H1 (cell line): ENCODE measurements at regions not wholly inside any gene's neighbourhood (a gene's known extent, or its start where the extent isn't known, plus 50 kb on each side); places are given as distances from the start of the nearest gene placed in this dataset.

Experiments used
- CHD1 ChIP-seq: IDR thresholded peaks from 2 replicates; pipeline ENCODE4 v1.6.1; 2012; ENCODE audit warnings: low read depth, low read length, improper control_type of control experiment
- FOSL1 ChIP-seq: IDR thresholded peaks from 2 replicates; pipeline ENCODE4 v1.6.1; 2011; ENCODE audit warnings: mild to moderate bottlenecking, low read depth, low read length, moderate library complexity; ENCODE audit not compliant: insufficient read depth
- HDAC6 ChIP-seq: IDR thresholded peaks from one replicate; pipeline ENCODE4 v1.7.1; 2012; ENCODE audit warnings: low read depth, mild to moderate bottlenecking, inconsistent platforms, low read length, moderate library complexity
- RAD21 ChIP-seq, 2 experiments: IDR thresholded peaks in 1 of 2; conservative IDR thresholded peaks in 1 of 2; 2 replicates each; pipeline ENCODE4 v1.6.1; 2011; ENCODE audit warnings: low read depth in 2 of 2, low read length in 2 of 2, improper control_type of control experiment in 1 of 2, inconsistent platforms in 1 of 2, mild to moderate bottlenecking in 1 of 2, moderate library complexity in 1 of 2
- RFX5 ChIP-seq: IDR thresholded peaks from 2 replicates; pipeline ENCODE4 v1.6.1; 2011; ENCODE audit warnings: low read depth, low read length, improper control_type of control experiment, borderline replicate concordance
- SP2 ChIP-seq: IDR thresholded peaks from 2 replicates; pipeline ENCODE4 v1.6.1; 2012; ENCODE audit warnings: mild to moderate bottlenecking, low read length, inconsistent platforms
- TF ChIP-seq, protein P1 (sequence below), 3 experiments: IDR thresholded peaks; 1 replicate in 2 of 3; 2 replicates in 1 of 3; pipeline versions ENCODE4 v1.5.1 to v1.6.1; 2011; ENCODE audit warnings: low read length in 3 of 3, mild to moderate bottlenecking in 3 of 3, inconsistent platforms in 2 of 3, low read depth in 1 of 3, moderate library complexity in 1 of 3; ENCODE audit not compliant: insufficient read depth in 1 of 3; ENCODE audit errors: control extremely low read depth in 1 of 3
- TF ChIP-seq, protein P2 (sequence below): IDR thresholded peaks from 2 replicates; pipeline ENCODE4 v1.6.1; 2012; ENCODE audit warnings: low read length, inconsistent platforms

DNA sequence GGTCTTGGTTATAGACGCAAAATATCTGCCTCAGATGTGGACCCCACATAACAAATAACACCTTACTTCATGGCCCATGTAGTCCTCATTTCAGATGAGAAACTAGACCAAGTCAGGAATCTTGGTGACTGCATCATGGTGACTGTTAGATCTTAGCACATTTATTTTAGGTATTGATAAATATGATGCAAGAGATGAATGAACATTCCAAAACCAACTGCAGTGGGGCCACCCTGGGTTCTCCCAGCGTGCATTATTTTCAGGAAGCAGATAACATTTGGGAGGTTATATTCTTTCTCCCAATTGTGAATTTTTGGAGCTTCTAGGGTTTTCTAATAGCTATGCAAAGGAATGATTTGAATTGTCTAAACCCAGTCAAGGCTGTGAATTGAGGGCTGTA lies 55.2 kb upstream of the PTGR2 start:
- TF ChIP-seq, protein P1, sequence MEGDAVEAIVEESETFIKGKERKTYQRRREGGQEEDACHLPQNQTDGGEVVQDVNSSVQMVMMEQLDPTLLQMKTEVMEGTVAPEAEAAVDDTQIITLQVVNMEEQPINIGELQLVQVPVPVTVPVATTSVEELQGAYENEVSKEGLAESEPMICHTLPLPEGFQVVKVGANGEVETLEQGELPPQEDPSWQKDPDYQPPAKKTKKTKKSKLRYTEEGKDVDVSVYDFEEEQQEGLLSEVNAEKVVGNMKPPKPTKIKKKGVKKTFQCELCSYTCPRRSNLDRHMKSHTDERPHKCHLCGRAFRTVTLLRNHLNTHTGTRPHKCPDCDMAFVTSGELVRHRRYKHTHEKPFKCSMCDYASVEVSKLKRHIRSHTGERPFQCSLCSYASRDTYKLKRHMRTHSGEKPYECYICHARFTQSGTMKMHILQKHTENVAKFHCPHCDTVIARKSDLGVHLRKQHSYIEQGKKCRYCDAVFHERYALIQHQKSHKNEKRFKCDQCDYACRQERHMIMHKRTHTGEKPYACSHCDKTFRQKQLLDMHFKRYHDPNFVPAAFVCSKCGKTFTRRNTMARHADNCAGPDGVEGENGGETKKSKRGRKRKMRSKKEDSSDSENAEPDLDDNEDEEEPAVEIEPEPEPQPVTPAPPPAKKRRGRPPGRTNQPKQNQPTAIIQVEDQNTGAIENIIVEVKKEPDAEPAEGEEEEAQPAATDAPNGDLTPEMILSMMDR (IDR thresholded peaks at IDR 0.05; ENCODE audit: control extremely low read depth in 1 of 3, insufficient read depth in 1 of 3, low read depth in 1 of 3, low read length in 3 of 3): no peak
- TF ChIP-seq, protein P2, sequence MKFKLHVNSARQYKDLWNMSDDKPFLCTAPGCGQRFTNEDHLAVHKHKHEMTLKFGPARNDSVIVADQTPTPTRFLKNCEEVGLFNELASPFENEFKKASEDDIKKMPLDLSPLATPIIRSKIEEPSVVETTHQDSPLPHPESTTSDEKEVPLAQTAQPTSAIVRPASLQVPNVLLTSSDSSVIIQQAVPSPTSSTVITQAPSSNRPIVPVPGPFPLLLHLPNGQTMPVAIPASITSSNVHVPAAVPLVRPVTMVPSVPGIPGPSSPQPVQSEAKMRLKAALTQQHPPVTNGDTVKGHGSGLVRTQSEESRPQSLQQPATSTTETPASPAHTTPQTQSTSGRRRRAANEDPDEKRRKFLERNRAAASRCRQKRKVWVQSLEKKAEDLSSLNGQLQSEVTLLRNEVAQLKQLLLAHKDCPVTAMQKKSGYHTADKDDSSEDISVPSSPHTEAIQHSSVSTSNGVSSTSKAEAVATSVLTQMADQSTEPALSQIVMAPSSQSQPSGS: no peak
- no peak for TF ChIP-seq HDAC6
- no peak for TF ChIP-seq CHD1
- TF ChIP-seq RAD21 (IDR thresholded peaks at IDR 0.05 in 1 of 2, conservative IDR thresholded peaks at IDR 0.05 in 1 of 2; ENCODE audit: low read depth in 2 of 2, low read length in 2 of 2): no peak
- no peak for TF ChIP-seq RFX5
- TF ChIP-seq SP2: no peak
- no peak for TF ChIP-seq FOSL1
